Fibroblast of mammary gland (primary cell): ENCODE measurements at regions not wholly inside any gene's neighbourhood (a gene's known extent, or its start where the extent isn't known, plus 50 kb on each side); places are given as distances from the start of the nearest gene placed in this dataset.

Experiments used
- DNase-seq: peaks from one replicate; pipeline ENCODE4 v3.0.0-alpha.2; 2010; ENCODE audit warnings: low read depth
- H3K4me3 ChIP-seq: 2 replicates; pipeline ENCODE4 v1.5.1; 2011; ENCODE audit warnings: low read depth, mild to moderate bottlenecking, low read length, moderate library complexity; ENCODE audit not compliant: control insufficient read depth
- TF ChIP-seq, protein P1 (sequence below): conservative IDR thresholded peaks from 2 replicates; pipeline ENCODE4 v1.5.1; 2011; ENCODE audit warnings: low read depth, low read length, inconsistent platforms; ENCODE audit not compliant: control insufficient read depth, insufficient read depth

DNA sequence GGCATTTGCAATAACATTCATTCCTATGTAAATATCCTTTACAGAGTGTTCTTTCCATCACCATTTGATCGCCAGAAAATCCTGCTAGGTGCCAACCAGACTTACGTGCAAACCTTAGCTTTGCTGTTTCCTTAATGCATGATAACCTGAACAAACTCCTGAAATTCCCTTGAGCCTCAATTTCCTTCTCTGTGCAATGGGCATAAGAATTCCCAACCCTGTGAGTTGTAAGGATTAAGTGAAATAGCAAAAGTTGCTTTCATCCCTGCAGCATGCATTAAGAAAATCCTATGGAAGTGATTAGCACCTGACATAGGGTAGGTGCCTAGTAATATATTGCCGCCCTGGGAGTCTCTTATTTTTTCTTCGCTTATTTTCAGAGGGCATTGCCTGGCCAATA lies 272.7 kb downstream of the MAF start:
- DNase-seq = no peak
- no peak overlapping the region for H3K4me3 ChIP-seq
- TF ChIP-seq, protein P1, sequence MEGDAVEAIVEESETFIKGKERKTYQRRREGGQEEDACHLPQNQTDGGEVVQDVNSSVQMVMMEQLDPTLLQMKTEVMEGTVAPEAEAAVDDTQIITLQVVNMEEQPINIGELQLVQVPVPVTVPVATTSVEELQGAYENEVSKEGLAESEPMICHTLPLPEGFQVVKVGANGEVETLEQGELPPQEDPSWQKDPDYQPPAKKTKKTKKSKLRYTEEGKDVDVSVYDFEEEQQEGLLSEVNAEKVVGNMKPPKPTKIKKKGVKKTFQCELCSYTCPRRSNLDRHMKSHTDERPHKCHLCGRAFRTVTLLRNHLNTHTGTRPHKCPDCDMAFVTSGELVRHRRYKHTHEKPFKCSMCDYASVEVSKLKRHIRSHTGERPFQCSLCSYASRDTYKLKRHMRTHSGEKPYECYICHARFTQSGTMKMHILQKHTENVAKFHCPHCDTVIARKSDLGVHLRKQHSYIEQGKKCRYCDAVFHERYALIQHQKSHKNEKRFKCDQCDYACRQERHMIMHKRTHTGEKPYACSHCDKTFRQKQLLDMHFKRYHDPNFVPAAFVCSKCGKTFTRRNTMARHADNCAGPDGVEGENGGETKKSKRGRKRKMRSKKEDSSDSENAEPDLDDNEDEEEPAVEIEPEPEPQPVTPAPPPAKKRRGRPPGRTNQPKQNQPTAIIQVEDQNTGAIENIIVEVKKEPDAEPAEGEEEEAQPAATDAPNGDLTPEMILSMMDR = no peak

DNA sequence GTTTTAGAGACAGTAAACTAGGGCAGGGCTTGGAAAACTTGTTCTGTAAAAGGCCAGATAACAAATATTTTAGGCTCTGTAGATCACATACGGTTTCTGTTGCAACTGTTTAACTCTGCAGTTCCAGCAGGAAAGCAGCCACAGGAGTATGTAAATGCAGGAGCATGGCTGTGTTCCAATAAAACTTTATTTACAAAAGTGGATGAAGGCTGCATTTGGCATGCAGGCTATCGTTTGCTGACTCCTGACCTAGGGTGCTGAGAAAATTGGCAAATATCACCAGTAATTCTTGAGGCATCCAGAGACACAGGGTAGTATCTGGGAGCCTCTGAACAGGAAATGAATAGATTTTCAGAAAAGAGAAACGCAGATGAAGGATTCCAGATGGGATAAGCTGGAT lies 274.0 kb downstream of the MAF start:
- no peak overlapping the region for H3K4me3 ChIP-seq
- TF ChIP-seq, protein P1 = no peak
- no peak for DNase-seq

DNA sequence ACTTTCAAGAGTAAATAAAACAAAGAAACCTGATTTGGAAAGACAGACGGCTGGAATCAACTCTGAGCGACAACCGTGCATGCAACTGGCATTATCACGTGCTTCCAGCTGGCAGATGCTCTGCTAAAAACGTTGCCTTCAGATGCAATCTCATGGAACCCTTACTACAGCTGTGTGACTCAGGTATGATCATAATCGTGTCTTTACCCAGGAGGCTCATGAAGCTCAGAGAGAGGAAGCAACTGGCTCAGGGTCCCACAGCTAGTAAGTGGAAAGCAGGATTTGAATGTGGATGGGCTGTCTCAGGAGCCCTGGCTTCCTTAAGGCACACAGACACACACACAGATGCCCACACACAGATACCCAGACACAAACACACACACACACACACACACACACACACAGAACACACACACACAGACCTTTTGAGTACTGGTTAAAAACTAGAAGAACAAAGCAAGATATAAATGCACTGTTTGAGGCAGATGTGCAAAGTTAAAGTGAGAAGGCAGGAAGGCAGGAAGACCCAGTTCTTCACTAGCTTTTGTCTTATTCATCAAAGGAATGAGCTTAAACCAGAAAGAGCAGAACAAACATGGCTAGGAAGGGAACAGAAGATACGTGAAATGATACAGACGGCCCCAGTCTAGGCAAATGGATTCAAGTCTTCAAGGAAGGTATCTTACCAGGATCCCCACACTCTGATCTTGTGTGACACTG lies 275.2 kb downstream of the MAF start:
- TF ChIP-seq, protein P1 = no peak
- no peak for DNase-seq
- no peak overlapping the region for H3K4me3 ChIP-seq

DNA sequence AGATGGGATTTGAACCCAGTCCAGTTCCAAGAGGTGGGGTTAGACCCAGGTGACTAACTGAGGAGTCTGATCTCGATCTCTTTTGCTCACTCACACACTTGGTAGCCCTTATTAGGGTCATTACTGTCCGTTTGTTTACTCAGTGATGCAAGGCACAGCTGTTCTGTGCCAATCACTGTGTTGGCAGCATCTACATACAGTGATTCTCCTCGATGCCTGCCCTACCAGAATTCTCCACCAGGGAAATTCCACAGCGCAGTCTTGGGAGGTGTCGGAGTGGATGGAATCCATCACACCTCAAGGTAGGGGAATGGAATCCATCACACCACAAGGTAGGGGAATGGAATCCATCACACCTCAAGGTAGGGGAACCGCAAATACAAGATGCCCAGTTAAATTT lies 279.6 kb downstream of the MAF start:
- no peak for DNase-seq
- no peak overlapping the region for H3K4me3 ChIP-seq
- TF ChIP-seq, protein P1 = no peak

DNA sequence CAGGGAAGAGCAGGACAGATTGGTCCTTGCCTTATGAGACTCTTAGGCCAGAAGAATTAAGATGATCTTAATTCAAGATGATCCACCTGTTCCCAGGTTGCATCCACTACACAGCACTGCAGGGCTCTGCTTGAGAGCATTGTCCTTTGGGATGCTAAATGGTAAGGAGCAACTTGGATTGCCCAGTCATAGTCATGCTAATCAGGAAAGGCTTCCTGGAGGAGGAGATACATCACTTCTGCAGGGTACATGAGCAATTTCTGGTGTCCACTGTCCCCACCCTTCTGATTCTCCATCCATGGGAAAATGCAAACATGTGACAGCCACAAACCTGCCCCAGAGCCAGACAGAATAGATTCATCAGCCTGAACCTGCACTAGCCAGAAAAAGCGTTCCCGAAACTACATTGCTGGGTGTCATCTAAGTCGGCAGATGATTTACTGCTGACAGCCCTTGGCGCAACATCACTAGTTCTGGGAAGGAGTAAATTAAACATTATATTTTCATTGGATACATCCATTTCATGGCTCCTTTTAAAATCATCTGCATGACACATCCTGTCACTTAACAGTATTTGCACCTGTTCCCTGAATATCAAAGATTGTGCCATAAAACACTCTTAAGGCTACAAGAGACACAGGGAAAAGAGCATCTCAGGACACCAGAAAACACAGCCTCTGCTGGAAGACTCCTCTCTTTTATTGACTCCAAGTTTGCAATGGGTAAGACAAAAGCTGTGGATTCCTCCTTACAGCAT lies 282.2 kb downstream of the MAF start:
- TF ChIP-seq, protein P1 = no peak
- no peak overlapping the region for H3K4me3 ChIP-seq
- no peak for DNase-seq

DNA sequence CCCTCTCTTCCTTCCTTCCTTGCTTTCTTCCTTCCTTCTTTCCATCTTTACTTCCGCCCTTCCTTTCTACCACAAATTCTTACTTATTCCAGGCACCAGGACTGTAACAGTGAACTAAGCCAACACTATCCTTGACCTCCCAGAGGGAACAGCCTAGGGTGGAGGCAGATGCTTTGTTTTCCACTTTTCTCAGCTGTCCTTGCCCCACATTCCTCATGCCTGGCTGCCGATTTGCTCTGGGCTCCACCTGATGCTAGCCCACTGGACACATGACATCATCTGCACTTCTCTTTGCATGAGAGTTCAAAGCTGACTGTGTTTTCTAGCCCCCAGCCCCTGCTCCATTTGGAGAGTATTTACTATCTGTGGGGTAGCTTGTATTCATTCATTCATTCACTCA lies 283.0 kb downstream of the MAF start:
- H3K4me3 ChIP-seq = no peak overlapping the region
- no peak for DNase-seq
- TF ChIP-seq, protein P1 = no peak
